GM18505 (cell line): ENCODE measurements at regions not wholly inside any gene's neighbourhood (a gene's known extent, or its start where the extent isn't known, plus 50 kb on each side); places are given as distances from the start of the nearest gene placed in this dataset.
A peak's percentile ranks its signal among the peaks of the same experiment; 100 is the strongest.

Source experiments
- ATAC-seq: cut with Tn5 transposase; IDR thresholded peaks from one replicate; pipeline ENCODE4 v1.9.1; 2021; ENCODE audit not compliant: unreplicated experiment
- POLR2A ChIP-seq: IDR thresholded peaks from 4 replicates; pipeline ENCODE4 v1.6.1; 2011; ENCODE audit warnings: borderline replicate concordance; ENCODE audit not compliant: insufficient read depth, insufficient read length; ENCODE audit errors: extremely low read depth

- no peak for ATAC-seq
- no peak for TF ChIP-seq POLR2A
Measured at GRCh38 chr11:80819271-80819670, 1378.4 kb upstream of the TENM4 start.

DNA sequence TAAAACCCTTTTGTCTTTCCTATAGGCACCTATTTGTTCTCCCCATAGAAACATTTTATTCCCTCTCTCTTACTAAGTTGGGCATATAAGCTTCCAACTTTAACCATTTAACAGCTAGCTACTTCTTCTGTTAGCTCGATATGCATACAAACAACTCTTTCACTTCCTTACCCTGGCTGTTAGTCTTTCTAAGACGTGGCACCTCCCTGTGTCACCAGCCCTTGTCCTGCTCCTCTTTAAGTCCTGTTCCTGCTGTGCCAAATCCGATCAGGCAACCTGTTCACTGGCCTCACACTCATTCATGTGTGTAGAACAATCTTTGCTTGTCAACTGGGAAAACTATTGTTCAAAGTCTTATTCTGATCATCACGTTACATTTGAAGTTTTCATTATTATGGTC is 1376.1 kb upstream of the TENM4 start:
- ATAC-seq = peak; percentile 42
- TF ChIP-seq POLR2A = no peak

GRCh38 chr11:80816454-80816847 is 1375.6 kb upstream of the TENM4 start:
- peak; percentile 49 for ATAC-seq
- no peak for TF ChIP-seq POLR2A

- ATAC-seq = peak; percentile 87
- no peak for TF ChIP-seq POLR2A
Measured at GRCh38 chr11:80815752-80816453, 1375.1 kb upstream of the TENM4 start.

GRCh38 chr11:80814813-80815212 is 1374.0 kb upstream of the TENM4 start:
- no peak for ATAC-seq
- TF ChIP-seq POLR2A = no peak

GRCh38 chr11:80810695-80811094 is 1369.9 kb upstream of the TENM4 start:
- TF ChIP-seq POLR2A = no peak
- ATAC-seq = no peak

DNA sequence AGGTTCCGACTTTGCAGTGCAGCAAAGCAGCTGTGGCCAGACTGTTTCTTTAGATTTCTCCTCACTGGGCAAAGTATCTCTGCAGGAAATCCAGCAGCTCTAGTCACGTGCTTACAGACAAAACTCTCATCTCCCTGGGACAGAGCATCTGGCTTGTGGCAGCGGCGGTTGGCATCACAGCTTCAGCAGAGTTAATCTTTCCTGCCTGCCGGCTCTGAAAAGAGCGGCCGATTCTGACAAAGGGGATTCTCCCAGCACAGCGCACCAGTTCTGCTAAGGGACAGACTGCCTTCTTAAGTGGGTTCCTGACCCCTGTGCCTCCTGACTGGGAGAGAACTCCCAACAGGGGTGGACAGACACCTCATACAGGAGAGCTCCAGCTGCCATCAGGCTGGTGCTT is 1357.3 kb upstream of the TENM4 start:
- TF ChIP-seq POLR2A = no peak
- ATAC-seq = no peak

GRCh38 chr11:80783561-80783960 is 1342.7 kb upstream of the TENM4 start:
- no peak for ATAC-seq

DNA sequence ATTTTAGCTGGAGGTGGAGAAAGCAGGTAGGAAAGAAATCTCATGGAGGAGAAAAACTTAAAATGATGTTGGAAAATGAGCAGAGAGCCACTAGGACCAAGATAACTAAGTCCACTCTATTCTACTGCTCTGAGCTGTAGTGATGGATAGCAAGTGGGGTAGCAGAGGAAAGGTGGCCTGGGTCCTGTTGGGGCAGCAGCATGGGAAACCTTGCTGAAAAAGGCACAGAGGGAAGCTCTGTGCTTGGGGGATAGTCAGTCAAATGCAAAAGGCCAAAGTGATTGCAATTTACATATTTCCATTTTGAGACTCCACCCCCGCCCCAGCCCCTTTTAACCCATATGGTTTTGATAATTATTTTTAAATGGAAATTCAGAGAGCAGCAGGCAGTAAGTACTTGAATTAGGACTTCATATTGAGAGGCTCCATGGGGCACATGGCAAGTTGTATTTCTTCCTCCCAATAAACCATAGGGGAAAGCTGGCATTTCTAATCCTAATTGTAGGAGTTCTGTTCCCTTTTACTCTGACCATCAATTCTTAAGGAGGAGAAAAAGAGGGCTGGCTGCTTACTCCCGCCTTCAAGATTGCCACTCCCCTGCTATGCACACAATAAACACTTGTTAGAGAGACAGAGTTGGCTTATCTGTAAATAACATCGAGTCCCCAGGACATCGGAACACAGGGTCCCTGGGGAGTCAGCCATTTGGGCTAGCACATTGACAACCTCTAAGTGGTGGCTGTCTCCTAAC is 1341.5 kb upstream of the TENM4 start:
- ATAC-seq = no peak
- TF ChIP-seq POLR2A = no peak

More at GRCh38 chr11:80783561-80783960, 1342.7 kb upstream of the TENM4 start:
- no peak for TF ChIP-seq POLR2A

DNA sequence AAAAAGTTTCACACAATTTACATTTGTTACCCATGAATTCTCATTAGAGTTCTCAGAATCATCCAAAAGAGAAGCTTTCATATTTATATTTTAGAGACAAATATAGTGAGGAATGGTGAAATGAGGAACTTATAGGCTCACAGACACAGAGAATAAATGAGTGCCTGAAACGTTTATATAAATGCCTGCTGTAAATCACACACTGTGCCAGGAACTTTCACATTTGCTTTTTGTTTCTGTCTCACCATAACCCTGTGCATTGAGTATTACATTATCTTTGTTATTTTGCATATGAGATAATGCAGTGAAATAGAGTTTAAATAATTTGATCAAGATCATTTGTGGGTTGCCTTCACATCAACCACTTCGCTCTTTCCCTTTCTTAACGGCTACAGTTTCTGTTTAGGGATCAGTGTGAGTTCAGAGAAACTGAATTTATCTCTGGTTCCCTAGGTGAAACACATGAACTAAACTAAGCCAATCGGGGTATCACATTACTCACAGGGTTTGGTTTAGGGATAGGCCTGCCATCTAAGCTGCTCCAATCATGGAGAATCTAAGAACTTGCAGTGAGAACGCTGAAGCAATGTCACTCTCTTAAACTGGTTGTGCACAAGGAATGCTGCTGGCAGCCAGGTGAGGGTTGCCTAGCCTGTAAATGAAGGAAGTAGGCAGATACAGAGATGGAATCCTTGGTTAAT is 1339.2 kb upstream of the TENM4 start:
- ATAC-seq = no peak
- TF ChIP-seq POLR2A = no peak

DNA sequence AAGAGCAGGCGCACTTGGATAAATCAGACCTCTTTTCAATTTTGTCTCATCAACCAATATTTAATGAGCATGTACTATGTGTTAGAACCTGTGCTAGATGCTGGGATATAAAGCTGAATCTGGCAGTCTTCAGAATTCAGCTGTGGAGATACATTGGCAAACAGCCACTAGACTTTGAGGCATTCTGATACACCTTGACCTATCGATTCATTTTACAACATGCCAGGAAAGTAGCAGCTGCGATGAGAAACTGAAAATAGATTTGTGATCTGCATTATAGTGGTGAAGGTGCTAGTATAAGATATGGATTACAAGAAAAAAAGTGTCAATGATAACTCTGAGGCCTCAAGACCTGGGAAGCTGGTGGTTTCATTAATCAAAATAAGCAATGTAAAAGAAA is 1338.1 kb upstream of the TENM4 start:
- no peak for TF ChIP-seq POLR2A
- ATAC-seq = no peak

DNA sequence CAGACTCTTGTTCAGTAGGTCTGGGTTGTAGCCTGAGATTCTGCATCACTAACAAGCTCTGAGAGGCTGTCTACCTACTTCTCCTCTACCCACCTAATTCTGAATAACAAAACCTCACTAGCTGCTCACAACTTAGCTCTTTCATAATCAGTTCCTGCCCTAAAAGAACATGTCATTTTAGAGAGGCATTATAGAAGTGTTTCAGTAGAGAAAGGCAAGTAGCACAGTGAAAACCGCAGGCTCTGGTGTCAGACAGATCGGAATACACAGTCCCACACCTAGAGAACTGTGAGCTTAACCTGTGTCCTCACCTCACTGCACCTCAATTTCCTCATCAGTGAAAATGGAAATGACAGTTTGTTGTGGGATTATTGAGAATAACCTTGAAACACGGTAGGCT is 1337.6 kb upstream of the TENM4 start:
- no peak for TF ChIP-seq POLR2A
- ATAC-seq = no peak

GRCh38 chr11:80773919-80774318 is 1333.1 kb upstream of the TENM4 start:
- TF ChIP-seq POLR2A = no peak
- no peak for ATAC-seq

- no peak for ATAC-seq
- TF ChIP-seq POLR2A = no peak
Measured at GRCh38 chr11:80771017-80771416, 1330.2 kb upstream of the TENM4 start.
